ENCODE measurements at regions not wholly inside any gene's neighbourhood (a gene's known extent, or its start where the extent isn't known, plus 50 kb on each side); places are given as distances from the start of the nearest gene placed in this dataset.

DNA sequence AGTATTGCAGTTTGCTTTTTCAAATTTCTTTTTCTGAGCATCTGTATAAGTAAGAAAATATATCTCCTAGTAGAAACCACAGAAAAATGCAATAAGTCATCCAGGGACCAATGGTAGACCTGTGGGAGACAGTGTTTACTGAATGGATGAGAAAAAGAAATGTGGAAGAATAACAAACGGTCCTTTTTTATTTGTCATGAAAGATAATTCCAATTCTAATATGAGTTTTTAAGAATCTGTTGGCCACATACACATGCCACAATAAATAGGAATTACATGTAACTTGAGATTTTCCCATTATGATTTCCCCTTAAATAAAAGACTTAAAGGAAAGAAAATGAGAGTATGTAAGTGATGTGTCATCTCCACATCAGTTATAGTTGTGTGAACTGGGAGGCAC lies 107.7 kb upstream of the RAB27B start:
- intact Hi-C loops (cut with micrococcal nuclease), result no loop called here
- DNase-seq (ENCODE audit: low spot score), result no peak

GRCh38 chr18:54726143-54726542 lies 102.1 kb upstream of the RAB27B start:
- no peaks in the 10 kb centered on the region for H3K36me3 Mint-ChIP-seq (ENCODE audit: low read depth)
- H3K27me3 Mint-ChIP-seq (ENCODE audit: insufficient read depth), result peaks cover 35% of the 10 kb centered on the region
- H3K4me1 Mint-ChIP-seq (ENCODE audit: low read depth), result no peaks in the 10 kb centered on the region
- intact Hi-C loops (cut with micrococcal nuclease), result no loop called here
- H3K4me3 Mint-ChIP-seq, result no peak overlapping the region
- H3K27ac Mint-ChIP-seq, result no peak overlapping the region
- DNase-seq (ENCODE audit: low spot score), result no peak
- no peaks in the 10 kb centered on the region for H3K9me3 Mint-ChIP-seq

More for the DNA sequence above, 107.7 kb upstream of the RAB27B start:
- Mint-ChIP-seq H3K36me3 (ENCODE audit: low read depth) (no peaks in the 10 kb centered on the region), H3K4me1 (ENCODE audit: low read depth) (peaks cover 27% of the 10 kb centered on the region), H3K9me3 (no peaks in the 10 kb centered on the region), H3K27me3 (ENCODE audit: insufficient read depth) (peaks cover 26% of the 10 kb centered on the region), H3K27ac (no peak overlapping the region), H3K4me3 (no peak overlapping the region)

DNA sequence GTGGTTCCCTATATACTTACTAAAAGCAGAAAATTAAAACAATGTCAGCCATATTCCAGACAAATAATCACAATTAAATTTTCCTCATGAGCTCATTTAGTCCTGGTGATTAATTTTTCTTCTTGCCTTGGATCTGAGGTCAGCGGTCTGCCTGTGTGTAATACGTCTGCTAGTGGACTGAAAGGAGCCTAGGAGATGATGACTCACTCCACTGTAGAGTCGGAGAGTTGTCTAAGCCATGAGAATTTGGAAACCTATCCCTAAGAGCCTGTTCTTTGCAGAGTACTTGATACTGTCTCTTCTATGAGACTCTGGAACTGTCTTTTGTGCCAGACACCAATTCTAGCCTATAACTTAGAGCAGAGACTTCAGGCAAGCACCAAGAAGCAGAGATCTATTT lies 94.2 kb upstream of the RAB27B start:
- no peak for DNase-seq (ENCODE audit: low spot score)
- Mint-ChIP-seq H3K9me3 (peaks cover 5% of the 10 kb centered on the region), H3K4me3 (no peak overlapping the region), H3K36me3 (ENCODE audit: low read depth) (peaks cover 2% of the 10 kb centered on the region), H3K4me1 (ENCODE audit: low read depth) (no peaks in the 10 kb centered on the region), H3K27ac (no peak overlapping the region), H3K27me3 (ENCODE audit: insufficient read depth) (peaks cover 55% of the 10 kb centered on the region)
- intact Hi-C loops (cut with micrococcal nuclease), result no loop called here

DNA sequence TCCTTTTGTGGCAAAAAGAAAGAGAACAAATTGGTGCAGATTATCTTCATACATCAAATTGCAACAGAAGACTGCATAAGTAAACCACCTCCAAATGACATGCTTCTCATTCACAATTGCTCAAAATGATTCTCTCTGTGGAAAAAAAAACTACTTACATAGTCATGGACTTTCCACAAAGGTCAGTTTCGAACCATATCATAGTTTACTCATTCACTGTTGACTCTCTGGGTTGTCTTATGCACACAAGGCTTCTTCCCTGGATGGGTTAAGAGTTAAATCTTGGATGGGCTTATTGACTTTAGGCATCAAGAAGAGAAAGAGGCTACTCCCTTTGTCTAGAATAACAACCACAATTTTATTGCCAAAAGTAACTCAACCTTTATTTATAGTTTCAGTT lies 91.3 kb upstream of the RAB27B start:
- Mint-ChIP-seq H3K27me3 (ENCODE audit: insufficient read depth) (peaks cover 36% of the 10 kb centered on the region), H3K4me1 (ENCODE audit: low read depth) (no peaks in the 10 kb centered on the region), H3K9me3 (peaks cover 5% of the 10 kb centered on the region), H3K4me3 (no peak overlapping the region), H3K27ac (no peak overlapping the region), H3K36me3 (ENCODE audit: low read depth) (peaks cover 2% of the 10 kb centered on the region)
- intact Hi-C loops (cut with micrococcal nuclease), result loop anchor here (1.0 kb wide), 1 partner anchor 39 kb away; no protein-coding TSS in a partner anchor
- no peak for DNase-seq (ENCODE audit: low spot score)

DNA sequence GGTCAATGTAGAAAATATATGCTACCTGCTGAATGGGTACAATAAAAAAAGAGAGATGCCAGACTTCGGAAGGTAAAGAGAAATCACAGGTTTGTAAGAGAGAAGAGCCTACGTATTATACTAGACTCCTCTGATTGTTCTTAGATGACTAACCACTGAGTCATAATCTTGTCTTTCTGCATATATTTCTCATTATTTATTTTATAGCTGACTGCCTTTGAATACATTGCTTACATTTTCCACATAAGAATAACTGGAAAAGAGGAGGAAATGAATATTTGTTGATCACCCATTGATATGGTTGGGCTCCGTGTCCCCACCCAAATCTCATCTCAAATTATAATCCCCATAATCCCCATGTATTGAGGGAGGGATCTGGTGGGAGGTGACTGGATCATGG lies 90.3 kb upstream of the RAB27B start:
- Mint-ChIP-seq H3K4me3 (no peak overlapping the region), H3K4me1 (ENCODE audit: low read depth) (no peaks in the 10 kb centered on the region), H3K27me3 (ENCODE audit: insufficient read depth) (peaks cover 28% of the 10 kb centered on the region), H3K36me3 (ENCODE audit: low read depth) (peaks cover 2% of the 10 kb centered on the region), H3K9me3 (peaks cover 5% of the 10 kb centered on the region), H3K27ac (no peak overlapping the region)
- DNase-seq (ENCODE audit: low spot score), result no peak
- intact Hi-C loops (cut with micrococcal nuclease), result loop anchor here (1.0 kb wide), 1 partner anchor 38 kb away; no protein-coding TSS in a partner anchor

- H3K4me1 Mint-ChIP-seq (ENCODE audit: low read depth), result no peaks in the 10 kb centered on the region
- H3K27me3 Mint-ChIP-seq (ENCODE audit: insufficient read depth), result peaks cover 18% of the 10 kb centered on the region
- H3K36me3 Mint-ChIP-seq (ENCODE audit: low read depth), result peaks cover 2% of the 10 kb centered on the region
- H3K27ac Mint-ChIP-seq, result no peak overlapping the region
- intact Hi-C loops (cut with micrococcal nuclease), result no loop called here
- H3K9me3 Mint-ChIP-seq, result peaks cover 5% of the 10 kb centered on the region
- DNase-seq (ENCODE audit: low spot score), result no peak
- H3K4me3 Mint-ChIP-seq, result no peak overlapping the region
Measured at GRCh38 chr18:54739476-54739875, 88.8 kb upstream of the RAB27B start.

- intact Hi-C loops (cut with micrococcal nuclease), result no loop called here
- Mint-ChIP-seq H3K27ac (no peak overlapping the region), H3K4me3 (no peak overlapping the region), H3K36me3 (ENCODE audit: low read depth) (peaks cover 2% of the 10 kb centered on the region), H3K27me3 (ENCODE audit: insufficient read depth) (peaks cover 18% of the 10 kb centered on the region), H3K9me3 (peaks cover 5% of the 10 kb centered on the region), H3K4me1 (ENCODE audit: low read depth) (no peaks in the 10 kb centered on the region)
- DNase-seq (ENCODE audit: low spot score), result no peak
Measured at GRCh38 chr18:54740136-54740846, 88.0 kb upstream of the RAB27B start.

- no peaks in the 10 kb centered on the region for H3K4me1 Mint-ChIP-seq (ENCODE audit: low read depth)
- no peak overlapping the region for H3K27ac Mint-ChIP-seq
- DNase-seq (ENCODE audit: low spot score), result no peak
- peaks cover 2% of the 10 kb centered on the region for H3K36me3 Mint-ChIP-seq (ENCODE audit: low read depth)
- intact Hi-C loops (cut with micrococcal nuclease), result no loop called here
- H3K9me3 Mint-ChIP-seq, result peaks cover 5% of the 10 kb centered on the region
- H3K4me3 Mint-ChIP-seq, result no peak overlapping the region
- H3K27me3 Mint-ChIP-seq (ENCODE audit: insufficient read depth), result peaks cover 15% of the 10 kb centered on the region
Measured at GRCh38 chr18:54742120-54742519, 86.2 kb upstream of the RAB27B start.

GRCh38 chr18:54742659-54743604 lies 85.3 kb upstream of the RAB27B start:
- Mint-ChIP-seq H3K4me3 (no peak overlapping the region), H3K27me3 (ENCODE audit: insufficient read depth) (peaks cover 12% of the 10 kb centered on the region), H3K4me1 (ENCODE audit: low read depth) (no peaks in the 10 kb centered on the region), H3K27ac (no peak overlapping the region), H3K36me3 (ENCODE audit: low read depth) (no peaks in the 10 kb centered on the region), H3K9me3 (peaks cover 5% of the 10 kb centered on the region)
- intact Hi-C loops (cut with micrococcal nuclease), result no loop called here
- no peak for DNase-seq (ENCODE audit: low spot score)

DNA sequence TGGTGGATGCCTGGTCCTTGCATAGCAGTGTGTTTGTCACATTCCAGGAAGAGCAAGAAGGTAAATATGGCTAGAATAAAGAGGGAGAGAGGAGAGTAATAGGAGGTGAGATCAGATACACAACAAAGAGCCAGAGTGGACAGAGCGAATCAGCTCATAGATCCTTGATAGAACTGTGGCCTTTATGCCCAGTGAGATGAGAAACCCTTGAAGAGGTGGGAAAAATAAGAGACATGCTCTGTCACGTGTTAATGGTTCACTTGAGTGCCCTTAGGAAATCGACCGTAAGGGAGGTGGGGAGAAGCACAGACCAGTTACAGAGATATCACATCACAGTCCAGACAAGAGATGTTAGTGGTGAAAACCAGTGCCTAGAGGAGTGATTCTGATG lies 84.7 kb upstream of the RAB27B start:
- intact Hi-C loops (cut with micrococcal nuclease), result no loop called here
- no peaks in the 10 kb centered on the region for H3K36me3 Mint-ChIP-seq (ENCODE audit: low read depth)
- peaks cover 2% of the 10 kb centered on the region for H3K9me3 Mint-ChIP-seq

DNA sequence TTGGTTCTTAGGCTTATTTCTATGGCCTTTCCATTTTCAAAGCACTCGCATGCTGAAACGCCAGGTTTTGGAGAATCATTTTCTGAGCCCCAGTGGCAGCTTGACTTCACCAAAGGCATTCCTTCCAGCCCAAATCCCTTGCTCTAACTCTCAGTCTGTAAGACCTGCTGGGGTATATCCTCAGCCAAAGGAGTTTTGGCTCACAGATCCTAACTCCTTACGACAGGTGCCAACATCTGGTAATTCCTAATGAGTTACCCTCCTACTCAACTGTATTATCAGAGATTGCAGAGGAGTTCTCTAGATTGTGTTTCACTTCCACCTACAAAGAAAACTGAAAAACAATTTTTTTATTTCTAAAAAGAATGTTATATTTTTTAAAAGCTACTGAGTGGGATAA lies 79.0 kb upstream of the RAB27B start:
- peaks cover 10% of the 10 kb centered on the region for H3K27me3 Mint-ChIP-seq (ENCODE audit: insufficient read depth)
- intact Hi-C loops (cut with micrococcal nuclease), result no loop called here
- H3K36me3 Mint-ChIP-seq (ENCODE audit: low read depth), result no peaks in the 10 kb centered on the region
- no peak for DNase-seq (ENCODE audit: low spot score)
- no peaks in the 10 kb centered on the region for H3K4me1 Mint-ChIP-seq (ENCODE audit: low read depth)
- H3K9me3 Mint-ChIP-seq, result no peaks in the 10 kb centered on the region
- H3K4me3 Mint-ChIP-seq, result no peak overlapping the region
- H3K27ac Mint-ChIP-seq, result no peak overlapping the region

More for the DNA sequence above, 84.7 kb upstream of the RAB27B start:
- H3K4me3 Mint-ChIP-seq, result no peak overlapping the region
- H3K4me1 Mint-ChIP-seq (ENCODE audit: low read depth), result no peaks in the 10 kb centered on the region
- no peak for DNase-seq (ENCODE audit: low spot score)
- peaks cover 7% of the 10 kb centered on the region for H3K27me3 Mint-ChIP-seq (ENCODE audit: insufficient read depth)
- H3K27ac Mint-ChIP-seq, result no peak overlapping the region

DNA sequence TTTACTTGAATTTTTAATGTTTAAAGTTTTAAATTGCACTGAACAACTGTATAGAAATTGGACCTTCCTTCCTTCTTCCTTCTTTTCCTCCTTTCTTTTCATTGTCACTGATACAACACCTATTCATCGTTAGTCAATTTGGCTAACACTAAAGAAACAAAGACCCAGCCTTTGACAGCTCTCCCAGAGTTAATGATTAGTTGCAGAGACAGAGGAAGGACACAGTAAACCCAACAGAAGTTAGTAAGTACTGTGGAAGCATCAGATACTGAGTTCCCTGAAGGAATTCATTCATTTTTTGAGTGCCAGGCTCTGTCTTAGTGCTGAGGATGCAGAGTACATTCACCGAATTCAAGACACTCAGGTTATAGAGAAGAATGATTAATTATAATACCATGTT lies 77.9 kb upstream of the RAB27B start:
- no peak overlapping the region for H3K27ac Mint-ChIP-seq
- H3K27me3 Mint-ChIP-seq (ENCODE audit: insufficient read depth), result peaks cover 11% of the 10 kb centered on the region
- no peak overlapping the region for H3K4me3 Mint-ChIP-seq
- no peak for DNase-seq (ENCODE audit: low spot score)
- no peaks in the 10 kb centered on the region for H3K36me3 Mint-ChIP-seq (ENCODE audit: low read depth)
- no peaks in the 10 kb centered on the region for H3K9me3 Mint-ChIP-seq
- H3K4me1 Mint-ChIP-seq (ENCODE audit: low read depth), result no peaks in the 10 kb centered on the region
- intact Hi-C loops (cut with micrococcal nuclease), result no loop called here

DNA sequence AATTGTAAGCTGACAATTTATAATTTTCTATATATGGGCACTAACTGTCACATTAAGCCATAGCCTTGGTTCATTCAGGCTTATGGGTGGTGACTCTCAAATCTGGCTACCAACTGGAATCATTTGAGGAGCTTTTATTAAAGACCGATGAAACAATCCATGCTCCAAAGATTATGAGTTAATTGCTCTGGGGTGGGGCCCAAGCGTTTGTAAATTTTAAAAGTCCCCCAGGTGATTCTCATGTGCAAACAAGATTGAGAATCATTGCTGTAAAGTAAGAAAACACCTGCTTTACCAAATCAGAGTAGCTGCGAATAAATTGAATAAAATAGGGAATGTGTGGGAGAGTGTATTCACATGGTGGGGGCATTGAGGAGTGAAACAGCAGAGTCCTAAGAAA lies 76.1 kb upstream of the RAB27B start:
- DNase-seq (ENCODE audit: low spot score), result no peak
- peaks cover 14% of the 10 kb centered on the region for H3K27me3 Mint-ChIP-seq (ENCODE audit: insufficient read depth)
- H3K36me3 Mint-ChIP-seq (ENCODE audit: low read depth), result no peaks in the 10 kb centered on the region
- H3K4me3 Mint-ChIP-seq, result no peak overlapping the region
- H3K9me3 Mint-ChIP-seq, result no peaks in the 10 kb centered on the region
- intact Hi-C loops (cut with micrococcal nuclease), result no loop called here
- no peaks in the 10 kb centered on the region for H3K4me1 Mint-ChIP-seq (ENCODE audit: low read depth)
- no peak overlapping the region for H3K27ac Mint-ChIP-seq

All from activated T-helper 1 cell treated with anti-CD3 and anti-CD28 coated beads, Interleukin-12 subunit alpha, Interleukin-12 subunit beta, Interleukin-2, Interleukin-4 antibody, amounts not matched to agents 30 ng/mL and 10 ng/mL and 1 ng/mL, durations not matched to agents 14 hours and 24 hours and 36 hours (primary cell).